Epithelial cell of proximal tubule (primary cell): ENCODE measurements at regions not wholly inside any gene's neighbourhood (a gene's known extent, or its start where the extent isn't known, plus 50 kb on each side); places are given as distances from the start of the nearest gene placed in this dataset.

Experiments
- DNase-seq: peaks from one replicate; pipeline ENCODE4 v3.0.0-alpha.2; 2011; ENCODE audit warnings: low read depth
- H3K4me3 ChIP-seq: 2 replicates; pipeline ENCODE4 v1.5.1; 2011; ENCODE audit warnings: low read depth, mild to moderate bottlenecking, low read length
- TF ChIP-seq, protein P1 (sequence below): conservative IDR thresholded peaks from 2 replicates; pipeline ENCODE4 v1.5.1; 2012; ENCODE audit warnings: low read depth, mild to moderate bottlenecking, low read length

GRCh38 chr22:27681037-27681436 lies 120.5 kb downstream of the MN1 start:
- no peak overlapping the region for H3K4me3 ChIP-seq
- no peak for DNase-seq
- TF ChIP-seq, protein P1, sequence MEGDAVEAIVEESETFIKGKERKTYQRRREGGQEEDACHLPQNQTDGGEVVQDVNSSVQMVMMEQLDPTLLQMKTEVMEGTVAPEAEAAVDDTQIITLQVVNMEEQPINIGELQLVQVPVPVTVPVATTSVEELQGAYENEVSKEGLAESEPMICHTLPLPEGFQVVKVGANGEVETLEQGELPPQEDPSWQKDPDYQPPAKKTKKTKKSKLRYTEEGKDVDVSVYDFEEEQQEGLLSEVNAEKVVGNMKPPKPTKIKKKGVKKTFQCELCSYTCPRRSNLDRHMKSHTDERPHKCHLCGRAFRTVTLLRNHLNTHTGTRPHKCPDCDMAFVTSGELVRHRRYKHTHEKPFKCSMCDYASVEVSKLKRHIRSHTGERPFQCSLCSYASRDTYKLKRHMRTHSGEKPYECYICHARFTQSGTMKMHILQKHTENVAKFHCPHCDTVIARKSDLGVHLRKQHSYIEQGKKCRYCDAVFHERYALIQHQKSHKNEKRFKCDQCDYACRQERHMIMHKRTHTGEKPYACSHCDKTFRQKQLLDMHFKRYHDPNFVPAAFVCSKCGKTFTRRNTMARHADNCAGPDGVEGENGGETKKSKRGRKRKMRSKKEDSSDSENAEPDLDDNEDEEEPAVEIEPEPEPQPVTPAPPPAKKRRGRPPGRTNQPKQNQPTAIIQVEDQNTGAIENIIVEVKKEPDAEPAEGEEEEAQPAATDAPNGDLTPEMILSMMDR: no peak

DNA sequence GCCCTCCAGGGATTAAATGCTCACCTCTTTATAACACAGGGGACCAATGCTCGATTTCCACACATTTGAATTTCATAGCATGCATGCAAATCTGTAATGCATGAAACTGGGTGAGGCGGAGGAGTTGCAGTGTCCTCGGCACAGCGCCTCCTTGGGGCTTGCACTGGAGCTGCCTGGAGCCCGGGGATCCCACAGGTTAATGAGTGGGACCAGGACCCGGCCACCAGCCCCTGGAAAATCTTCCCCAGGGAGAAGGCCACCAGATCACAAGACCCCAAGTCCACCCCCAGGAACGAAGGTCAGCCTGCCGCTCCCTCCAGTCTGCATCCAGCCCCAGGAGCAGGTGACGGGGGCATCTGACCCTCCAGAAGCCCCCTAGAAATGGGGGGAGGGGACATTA lies 119.1 kb downstream of the MN1 start:
- H3K4me3 ChIP-seq: no peak overlapping the region
- no peak for DNase-seq
- TF ChIP-seq, protein P1: no peak

GRCh38 chr22:27684901-27685300 lies 116.7 kb downstream of the MN1 start:
- DNase-seq: no peak
- no peak overlapping the region for H3K4me3 ChIP-seq
- TF ChIP-seq, protein P1: no peak

DNA sequence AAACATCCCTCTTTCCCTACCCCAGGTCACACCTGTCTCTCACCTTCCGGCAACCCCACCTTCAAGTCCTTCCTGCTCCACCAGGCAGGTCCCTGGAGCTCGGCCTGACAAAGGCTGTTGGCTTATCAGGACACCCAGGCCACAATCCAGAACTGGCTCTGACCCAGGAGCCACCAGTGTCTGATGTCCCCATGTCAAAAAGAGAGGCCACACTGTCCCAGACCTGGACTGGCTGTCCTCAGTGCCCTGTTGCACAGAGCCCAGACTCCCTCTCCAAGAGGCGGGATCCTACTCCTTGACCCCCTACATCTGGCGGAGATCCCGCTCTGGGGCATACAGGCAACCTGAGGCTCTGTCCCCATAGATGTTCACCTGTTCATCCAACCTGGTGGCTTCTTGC lies 116.0 kb downstream of the MN1 start:
- no peak for DNase-seq
- H3K4me3 ChIP-seq: no peak overlapping the region
- TF ChIP-seq, protein P1: no peak

- no peak overlapping the region for H3K4me3 ChIP-seq
- no peak for DNase-seq
- TF ChIP-seq, protein P1: no peak
Measured at GRCh38 chr22:27685970-27686369, 115.6 kb downstream of the MN1 start.

GRCh38 chr22:27686534-27686933 lies 115.0 kb downstream of the MN1 start:
- TF ChIP-seq, protein P1: no peak

DNA sequence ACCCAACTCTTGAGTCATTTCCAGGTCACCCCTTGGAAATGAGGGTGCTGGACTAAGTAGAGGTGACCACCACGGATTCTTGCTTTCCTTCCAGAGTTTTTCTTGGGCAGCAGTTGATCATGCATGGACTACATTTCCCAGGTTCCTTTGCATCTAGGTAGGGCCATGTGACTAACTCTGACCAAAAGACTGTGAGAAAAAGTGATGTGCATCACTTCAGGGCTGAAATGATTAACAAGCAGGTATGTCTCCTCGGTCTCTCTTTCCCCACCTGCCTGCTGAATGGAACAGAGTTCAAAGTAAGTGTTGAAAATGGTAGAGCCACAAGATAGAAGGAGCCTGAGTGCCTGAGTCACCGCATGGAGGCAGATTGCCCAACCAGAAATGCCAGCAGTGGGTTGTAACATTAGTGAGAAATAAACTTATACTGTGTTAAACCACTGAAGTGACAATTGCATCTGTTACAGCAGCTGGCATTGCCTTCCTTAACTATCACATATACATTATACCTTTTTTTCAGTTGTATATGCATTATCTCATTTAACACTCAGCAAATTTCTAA lies 113.5 kb downstream of the MN1 start:
- TF ChIP-seq, protein P1: no peak
- DNase-seq: peak; percentile 45
- no peak overlapping the region for H3K4me3 ChIP-seq

More at GRCh38 chr22:27686534-27686933, 115.0 kb downstream of the MN1 start:
- DNase-seq: no peak
- H3K4me3 ChIP-seq: no peak overlapping the region
